D721Med (cell line): ENCODE measurements at regions not wholly inside any gene's neighbourhood (a gene's known extent, or its start where the extent isn't known, plus 50 kb on each side); places are given as distances from the start of the nearest gene placed in this dataset.

Experiments
- DNase-seq: peaks from one replicate; pipeline ENCODE4 v3.0.0; 2011; ENCODE audit warnings: low spot score; ENCODE audit not compliant: insufficient read length
- FAIRE-seq: peaks from 2 replicates; lab custom pipeline; 2011; peaks lifted over from hg19 to GRCh38; lab: Jason Lieb, UNC
- TF ChIP-seq, protein P1 (sequence below): IDR thresholded peaks from 2 replicates; pipeline ENCODE4 v1.5.1; 2012; ENCODE audit warnings: mild to moderate bottlenecking, control low read depth; ENCODE audit not compliant: insufficient read depth; ENCODE audit errors: missing control alignments

GRCh38 chr3:106030627-106030963 is 161.8 kb upstream of the CBLB start:
- FAIRE-seq (no peak), DNase-seq (no peak)
- TF ChIP-seq, protein P1, sequence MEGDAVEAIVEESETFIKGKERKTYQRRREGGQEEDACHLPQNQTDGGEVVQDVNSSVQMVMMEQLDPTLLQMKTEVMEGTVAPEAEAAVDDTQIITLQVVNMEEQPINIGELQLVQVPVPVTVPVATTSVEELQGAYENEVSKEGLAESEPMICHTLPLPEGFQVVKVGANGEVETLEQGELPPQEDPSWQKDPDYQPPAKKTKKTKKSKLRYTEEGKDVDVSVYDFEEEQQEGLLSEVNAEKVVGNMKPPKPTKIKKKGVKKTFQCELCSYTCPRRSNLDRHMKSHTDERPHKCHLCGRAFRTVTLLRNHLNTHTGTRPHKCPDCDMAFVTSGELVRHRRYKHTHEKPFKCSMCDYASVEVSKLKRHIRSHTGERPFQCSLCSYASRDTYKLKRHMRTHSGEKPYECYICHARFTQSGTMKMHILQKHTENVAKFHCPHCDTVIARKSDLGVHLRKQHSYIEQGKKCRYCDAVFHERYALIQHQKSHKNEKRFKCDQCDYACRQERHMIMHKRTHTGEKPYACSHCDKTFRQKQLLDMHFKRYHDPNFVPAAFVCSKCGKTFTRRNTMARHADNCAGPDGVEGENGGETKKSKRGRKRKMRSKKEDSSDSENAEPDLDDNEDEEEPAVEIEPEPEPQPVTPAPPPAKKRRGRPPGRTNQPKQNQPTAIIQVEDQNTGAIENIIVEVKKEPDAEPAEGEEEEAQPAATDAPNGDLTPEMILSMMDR, result no peak

DNA sequence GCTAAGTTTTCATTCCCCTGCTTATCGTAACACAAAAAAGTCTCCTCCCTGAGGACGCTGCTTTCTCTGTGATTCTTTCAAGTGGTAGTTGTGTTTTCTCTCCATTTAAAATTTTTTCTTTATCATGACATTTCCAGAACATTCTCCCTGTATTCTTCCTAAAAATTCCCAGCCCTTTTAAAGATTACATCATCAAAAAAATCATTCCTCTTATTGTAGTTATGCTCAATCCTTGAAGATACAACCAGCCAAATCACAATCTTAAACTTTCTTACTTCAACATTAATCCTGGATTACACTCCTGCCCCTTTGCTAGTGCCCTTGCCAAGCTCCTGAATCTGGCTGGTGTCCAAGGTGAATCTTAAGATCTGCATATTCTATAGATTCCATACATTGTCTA is 163.7 kb upstream of the CBLB start:
- TF ChIP-seq, protein P1, result no peak
- no peak for DNase-seq
- no peak for FAIRE-seq

- TF ChIP-seq, protein P1, result no peak
- no peak for FAIRE-seq
- DNase-seq, result no peak
These were observed 164.8 kb upstream of the CBLB start for GRCh38 chr3:106033654-106034053.

DNA sequence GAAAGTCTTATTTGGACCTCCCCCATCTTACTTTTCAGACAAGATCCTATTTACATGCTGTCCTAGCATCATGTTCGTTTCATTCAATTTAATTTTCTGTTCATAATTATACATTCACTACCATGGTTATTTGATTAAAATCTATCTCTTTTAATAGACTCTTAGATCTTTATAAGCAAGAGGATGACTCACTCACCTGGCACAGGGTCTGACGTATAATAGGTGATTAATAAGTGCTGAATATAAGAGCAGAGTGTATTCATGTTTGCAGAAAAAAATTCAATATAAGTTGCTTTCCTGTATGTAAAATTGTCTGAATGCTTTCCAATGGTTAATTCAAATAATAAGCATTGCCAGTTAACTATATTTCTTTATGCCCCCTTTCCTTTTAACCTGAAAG is 165.5 kb upstream of the CBLB start:
- TF ChIP-seq, protein P1, result no peak
- DNase-seq (no peak), FAIRE-seq (no peak)

GRCh38 chr3:106035619-106036018 is 166.8 kb upstream of the CBLB start:
- DNase-seq, result no peak
- FAIRE-seq, result no peak
- TF ChIP-seq, protein P1, result no peak

DNA sequence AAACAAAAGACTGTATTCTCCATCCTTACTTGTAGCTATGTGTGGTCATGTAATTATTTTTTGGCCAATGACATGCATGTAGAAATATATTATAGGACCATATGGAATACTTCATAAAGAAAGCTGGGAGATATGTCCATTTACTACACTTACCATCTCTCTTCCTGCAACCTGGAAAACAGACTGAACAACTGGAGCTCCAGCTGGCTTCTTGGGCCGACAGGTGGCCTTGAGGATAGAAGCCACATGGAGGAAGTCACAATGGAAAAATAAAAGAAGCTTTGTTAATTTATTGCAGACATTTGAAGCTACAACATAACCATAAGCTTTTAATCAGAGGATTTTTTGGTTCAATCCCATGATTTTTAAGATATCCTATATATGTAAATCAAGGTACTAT is 167.9 kb upstream of the CBLB start:
- DNase-seq (no peak), FAIRE-seq (no peak)
- TF ChIP-seq, protein P1, result no peak

GRCh38 chr3:106047221-106047620 is 178.4 kb upstream of the CBLB start:
- TF ChIP-seq, protein P1, result no peak
- no peak for DNase-seq
- no peak for FAIRE-seq
